ENCODE measurements at regions not wholly inside any gene's neighbourhood (a gene's known extent, or its start where the extent isn't known, plus 50 kb on each side); places are given as distances from the start of the nearest gene placed in this dataset.
A peak's percentile ranks its signal among the peaks of the same experiment; 100 is the strongest.

- Histone ChIP-seq H3K4me1 (no peaks in the 10 kb centered on the region), H3K9me3 (no peaks in the 10 kb centered on the region), H3K4me3 (no peak overlapping the region), H3K27ac (no peak overlapping the region), H3K4me2 (no peak overlapping the region)
- POLR2A ChIA-PET: no interaction called here
- FAIRE-seq (no peak), ATAC-seq (no peak), DNase-seq (ENCODE audit: low read depth in 1 of 2, low spot score in 1 of 2) (no peak)
- WGBS (ENCODE audit: missing lambda C conversion rate): 84% methylated on average over 3 of the region's 3 CpGs
- TF ChIP-seq HOXB13 (CRISPR knock-in tag; IDR thresholded peaks at IDR 0.05; ENCODE audit: low read depth) (no peak), PBX3 (IDR thresholded peaks at IDR 0.05) (no peak), FOXS1 (CRISPR knock-in tag; IDR thresholded peaks at IDR 0.05) (no peak), PHF8 (IDR thresholded peaks at IDR 0.05; ENCODE audit: borderline replicate concordance, low read depth) (no peak), TP53 (CRISPR knock-in tag; IDR thresholded peaks at IDR 0.05) (no peak), RCOR1 (IDR thresholded peaks at IDR 0.05; ENCODE audit: low read depth, low read length) (no peak), USF2 (IDR thresholded peaks at IDR 0.05) (no peak), CBX8 (IDR thresholded peaks at IDR 0.05) (no peak), MYC (IDR thresholded peaks at IDR 0.05; ENCODE audit: borderline replicate concordance, low read length) (no peak), CTCF (IDR thresholded peaks at IDR 0.05) (no peak), CBX2 (IDR thresholded peaks at IDR 0.05; ENCODE audit: borderline replicate concordance, low read depth) (no peak), CHD2 (IDR thresholded peaks at IDR 0.05; ENCODE audit: low read length, partially characterized antibody) (no peak)
- CTCF ChIA-PET: interaction anchor here (0.7 to 2.4 kb wide), 7 partner anchors 10 to 442 kb away, joined by 3 to 11 read pairs (median 5); no protein-coding TSS in a partner anchor
Measured at GRCh38 chr17:71084838-71085237, 915.5 kb downstream of the KCNJ2 start.

GRCh38 chr17:71085238-71086033 lies 916.1 kb downstream of the KCNJ2 start:
- CTCF ChIA-PET: interaction anchor here (0.7 to 2.4 kb wide), 6 partner anchors 11 to 388 kb away, joined by 3 to 11 read pairs (median 6); no protein-coding TSS in a partner anchor
- 22% methylated on average over 5 of the region's 5 CpGs for WGBS (ENCODE audit: missing lambda C conversion rate)
- POLR2A ChIA-PET: no interaction called here
- Histone ChIP-seq H3K4me1 (no peaks in the 10 kb centered on the region), H3K9me3 (no peaks in the 10 kb centered on the region), H3K27ac (no peak overlapping the region), H3K4me3 (no peak overlapping the region), H3K4me2 (no peak overlapping the region)
- FAIRE-seq: no peak
- DNase-seq (ENCODE audit: low read depth in 1 of 2, low spot score in 1 of 2): peak; percentile 22 to 47
- ATAC-seq: peak in 1 of 2 experiments; percentile 54; a peak in 2 of 6 replicates
- peak; percentile 31 for TF ChIP-seq CTCF (IDR thresholded peaks at IDR 0.05)
- no peak for TF ChIP-seq HOXB13 (CRISPR knock-in tag; IDR thresholded peaks at IDR 0.05; ENCODE audit: low read depth)
- peak; percentile 54 to 57 for TF ChIP-seq RAD21 (conservative IDR thresholded peaks at IDR 0.05 in 1 of 2, IDR thresholded peaks at IDR 0.05 in 1 of 2)
- TF ChIP-seq KDM1A (IDR thresholded peaks at IDR 0.05; ENCODE audit: low read depth): no peak
- TF ChIP-seq ZFP36 (IDR thresholded peaks at IDR 0.05; ENCODE audit: borderline replicate concordance, partially characterized antibody): no peak
- TF ChIP-seq KDM5A (IDR thresholded peaks at IDR 0.05): no peak
- peak; percentile 47; the same call in 2 of the 3 replicates for TF ChIP-seq SMC3 (IDR thresholded peaks at IDR 0.05)
